ENCODE measurements at regions not wholly inside any gene's neighbourhood (a gene's known extent, or its start where the extent isn't known, plus 50 kb on each side); places are given as distances from the start of the nearest gene placed in this dataset.

GRCh38 chr16:73286346-73287267, 238.7 kb upstream of the ZFHX3 start:
- DNase-seq = no peak

GRCh38 chr16:73285436-73286201, 237.7 kb upstream of the ZFHX3 start:
- no peak for DNase-seq

GRCh38 chr16:73280388-73280787, 232.5 kb upstream of the ZFHX3 start:
- no peak for DNase-seq

GRCh38 chr16:73279451-73279850, 231.5 kb upstream of the ZFHX3 start:
- DNase-seq = no peak

GRCh38 chr16:73277071-73277470, 229.1 kb upstream of the ZFHX3 start:
- no peak for DNase-seq

- DNase-seq = no peak
Observed at GRCh38 chr16:73275448-73275847, 227.5 kb upstream of the ZFHX3 start.

GRCh38 chr16:73275024-73275423, 227.1 kb upstream of the ZFHX3 start:
- DNase-seq = no peak

GRCh38 chr16:73274140-73274539, 226.2 kb upstream of the ZFHX3 start:
- DNase-seq = no peak

- DNase-seq = peak; percentile 97
Observed at GRCh38 chr16:73268366-73268993, 220.6 kb upstream of the ZFHX3 start.

GRCh38 chr16:73265935-73266334, 218.0 kb upstream of the ZFHX3 start:
- no peak for DNase-seq

- DNase-seq = no peak
Observed at GRCh38 chr16:73265124-73265837, 217.4 kb upstream of the ZFHX3 start.

- no peak for DNase-seq
Observed at GRCh38 chr16:73262931-73263330, 215.0 kb upstream of the ZFHX3 start.

GRCh38 chr16:73255031-73255430, 207.1 kb upstream of the ZFHX3 start:
- DNase-seq = no peak

- DNase-seq = no peak
Observed at GRCh38 chr16:73253922-73254480, 206.1 kb upstream of the ZFHX3 start.

- DNase-seq = no peak
Observed at GRCh38 chr16:73252446-73252845, 204.5 kb upstream of the ZFHX3 start.

GRCh38 chr16:73251608-73252007, 203.7 kb upstream of the ZFHX3 start:
- no peak for DNase-seq

GRCh38 chr16:73248316-73248715, 200.4 kb upstream of the ZFHX3 start:
- no peak for DNase-seq

- DNase-seq = no peak
Observed at GRCh38 chr16:73240920-73241319, 193.0 kb upstream of the ZFHX3 start.

- DNase-seq = no peak
Observed at GRCh38 chr16:73237601-73238000, 189.7 kb upstream of the ZFHX3 start.

GRCh38 chr16:73234496-73234895, 186.6 kb upstream of the ZFHX3 start:
- no peak for DNase-seq

- no peak for DNase-seq
Observed at GRCh38 chr16:73233846-73234424, 186.0 kb upstream of the ZFHX3 start.

GRCh38 chr16:73233329-73233765, 185.4 kb upstream of the ZFHX3 start:
- no peak for DNase-seq

Measured in COR-L47 (cell line).